T-helper 22 cell (primary cell): ENCODE measurements at regions not wholly inside any gene's neighbourhood (a gene's known extent, or its start where the extent isn't known, plus 50 kb on each side); places are given as distances from the start of the nearest gene placed in this dataset.

Experiments used
- DNase-seq: peaks from one replicate; pipeline ENCODE4 v3.0.0-alpha.2; 2020; ENCODE audit warnings: low read depth

DNA sequence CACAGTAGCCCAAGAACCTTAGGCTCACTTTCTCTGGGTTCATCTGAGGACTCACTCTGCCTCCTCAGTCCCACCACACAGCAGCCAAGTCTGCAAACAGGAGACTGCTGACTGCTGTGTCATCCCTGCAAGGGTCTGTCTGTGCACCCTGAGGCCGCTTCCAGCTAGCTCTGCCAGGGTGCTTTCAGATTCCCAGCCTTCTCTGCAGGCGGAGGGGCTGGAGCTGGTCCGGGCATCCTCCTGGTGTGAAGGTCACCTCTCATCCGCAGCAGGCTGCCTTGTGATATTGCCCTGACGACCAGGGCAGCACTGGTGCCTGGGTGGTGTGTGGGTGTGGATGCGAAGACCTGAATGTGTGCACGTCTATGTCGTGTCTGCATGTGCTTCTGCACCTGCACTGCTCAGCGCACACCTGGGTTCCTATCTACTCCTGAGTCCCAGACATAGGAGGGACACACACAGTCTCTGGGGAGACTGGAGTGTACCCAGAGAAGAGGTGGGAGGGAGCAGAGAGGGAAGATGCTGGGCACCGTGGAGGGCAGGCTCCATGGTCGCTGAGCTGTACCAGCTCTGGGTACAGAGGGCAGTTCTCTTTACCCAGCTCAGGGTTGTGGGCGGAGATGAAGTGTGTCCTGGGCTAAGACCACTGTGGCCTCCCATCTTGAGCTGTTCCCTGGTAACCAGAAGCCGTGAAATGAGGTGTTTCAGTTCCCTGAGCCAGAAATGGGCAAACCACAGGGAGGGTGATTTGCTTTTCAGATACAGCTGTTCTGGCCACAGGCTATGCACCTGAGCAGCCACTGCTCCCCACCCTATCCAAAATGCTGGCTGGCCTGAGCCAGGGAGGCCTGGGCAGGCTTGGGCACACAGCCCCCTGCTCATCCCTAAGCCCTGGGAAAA lies 160.9 kb upstream of the CSF3R start:
- no peak for DNase-seq

DNA sequence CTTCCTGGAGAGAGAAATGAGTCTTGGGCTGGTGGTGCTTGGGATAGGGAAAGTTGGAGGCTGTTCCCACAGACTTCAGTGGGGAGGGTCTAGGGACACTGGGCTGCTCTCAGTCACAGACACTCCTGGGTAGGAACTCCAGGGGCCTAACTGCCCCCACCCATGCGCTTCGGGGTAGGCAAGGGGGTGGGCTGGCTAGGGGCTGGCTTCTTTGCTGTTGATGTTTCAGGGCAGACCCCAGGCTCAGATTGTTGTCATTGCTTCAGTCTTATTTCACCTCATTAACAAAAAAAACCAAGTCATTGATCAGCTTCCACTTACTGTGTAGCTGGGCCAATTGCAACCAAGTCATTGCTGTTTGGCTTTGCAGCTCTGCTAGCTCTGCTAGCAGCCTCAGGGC lies 160.1 kb upstream of the CSF3R start:
- DNase-seq, result no peak

DNA sequence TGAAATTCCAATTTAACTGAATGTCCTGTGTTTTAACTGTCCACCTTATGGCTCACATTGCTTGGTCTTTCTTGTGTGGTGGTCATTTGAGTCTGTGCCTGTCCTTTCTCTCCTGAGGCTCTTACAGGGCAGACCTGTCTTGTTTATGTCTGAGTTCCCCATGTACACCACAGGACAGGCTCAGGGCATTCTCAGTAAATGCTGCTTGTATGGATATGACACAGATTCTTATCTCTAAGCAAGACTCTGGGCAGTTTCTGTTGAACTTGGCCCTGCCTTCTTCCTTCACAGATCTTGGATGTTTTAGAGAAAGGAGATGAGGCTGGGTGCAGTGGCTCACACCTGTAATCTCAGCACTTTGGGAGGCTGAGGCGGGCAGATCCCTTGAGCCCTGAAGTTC lies 159.1 kb upstream of the CSF3R start:
- DNase-seq, result no peak

DNA sequence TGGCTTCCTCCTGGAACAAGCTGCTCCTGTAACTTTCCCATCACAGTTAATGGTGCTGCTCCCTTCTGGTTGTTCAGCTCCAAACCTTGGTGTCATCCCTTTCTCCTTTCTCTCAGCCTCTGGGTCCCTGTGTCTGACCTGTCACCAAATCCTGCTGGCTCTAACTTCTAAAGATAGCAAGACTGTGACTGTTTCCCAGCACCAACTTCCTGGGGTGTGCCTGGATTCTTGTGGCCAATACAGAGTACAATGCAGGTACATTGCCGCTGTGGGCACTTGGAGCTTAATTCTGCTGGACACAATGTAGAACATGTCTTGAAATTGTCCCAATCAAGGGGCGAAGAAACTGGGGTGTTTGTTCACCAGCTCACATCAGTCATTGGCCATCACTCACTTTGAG lies 156.7 kb upstream of the CSF3R start:
- DNase-seq, result no peak

DNA sequence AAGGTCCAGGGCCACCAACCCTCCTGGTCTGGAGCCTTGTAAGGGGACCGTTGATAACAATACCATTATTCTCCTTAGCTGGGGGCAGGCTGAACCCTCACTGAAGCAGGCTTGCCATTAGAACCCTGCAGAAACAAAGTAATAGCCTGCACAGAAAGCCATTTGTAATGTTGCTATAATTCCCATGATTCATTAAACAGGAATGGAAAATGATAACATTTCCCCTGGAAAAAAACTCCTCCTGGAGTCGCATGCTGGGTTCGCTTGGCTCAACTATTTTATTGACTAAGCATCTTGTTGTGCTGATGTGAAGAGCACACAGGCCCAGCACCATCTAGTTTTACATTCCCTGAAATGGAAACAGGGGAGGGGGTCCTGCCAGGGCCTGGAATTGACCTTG lies 155.6 kb upstream of the CSF3R start:
- DNase-seq, result no peak

DNA sequence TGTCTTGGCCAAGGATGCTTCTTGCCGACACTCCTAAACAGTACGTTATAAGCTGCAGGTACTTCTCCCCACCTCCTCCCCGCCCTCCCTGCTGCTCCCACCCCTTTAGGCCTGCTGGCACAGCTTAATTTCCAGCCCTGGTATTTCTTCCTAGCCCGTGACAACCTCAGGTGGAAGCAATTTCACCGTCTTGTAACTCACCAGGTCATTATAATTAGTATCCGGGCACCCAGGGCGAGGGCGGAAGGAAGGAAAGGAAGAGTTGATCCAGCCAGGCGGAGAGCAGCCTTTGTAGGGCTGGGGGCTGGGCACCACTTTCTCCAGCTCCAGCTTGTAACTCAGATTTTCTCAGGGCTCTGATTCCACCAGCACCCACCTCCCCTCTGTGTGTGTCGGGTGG lies 153.5 kb upstream of the CSF3R start:
- no peak for DNase-seq

DNA sequence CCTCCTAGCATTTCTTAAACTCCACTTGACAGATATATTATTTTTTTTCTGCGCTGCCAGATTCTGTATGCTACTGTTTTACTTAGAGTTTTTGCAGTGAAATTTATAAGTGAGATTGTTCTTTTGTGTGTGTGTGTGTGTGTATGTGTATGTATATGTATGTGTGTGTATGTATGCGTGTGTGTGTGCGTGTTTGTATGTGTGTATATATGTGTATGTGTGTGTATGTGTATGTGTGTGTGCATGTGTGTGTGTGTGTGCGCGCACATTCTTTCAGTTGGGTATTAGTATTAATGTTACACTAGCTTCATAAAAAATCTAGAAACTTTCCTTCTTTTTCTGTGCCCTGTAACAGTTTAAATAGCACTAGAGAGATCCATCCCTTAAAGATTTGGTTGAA lies 152.6 kb upstream of the CSF3R start:
- DNase-seq, result no peak

DNA sequence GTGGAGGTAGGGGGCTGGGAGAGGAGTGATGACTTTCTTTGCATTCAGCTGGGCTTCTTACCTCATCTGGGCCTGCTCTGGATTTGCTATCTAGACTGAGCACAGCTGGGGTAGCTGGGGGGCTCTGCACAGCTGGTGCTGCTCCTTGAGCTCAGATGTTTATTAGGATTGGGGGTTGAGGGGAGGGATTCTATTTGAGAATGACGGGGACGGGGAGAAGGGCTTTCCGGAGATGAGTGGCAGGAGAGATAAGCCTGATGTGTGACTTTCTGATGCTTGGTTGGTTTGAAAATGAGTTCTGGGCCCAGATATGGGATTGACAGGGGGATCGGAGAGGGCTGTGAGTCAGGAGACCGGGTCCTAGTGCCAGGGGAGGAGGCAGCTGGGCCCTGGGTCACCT lies 146.1 kb upstream of the CSF3R start:
- no peak for DNase-seq

DNA sequence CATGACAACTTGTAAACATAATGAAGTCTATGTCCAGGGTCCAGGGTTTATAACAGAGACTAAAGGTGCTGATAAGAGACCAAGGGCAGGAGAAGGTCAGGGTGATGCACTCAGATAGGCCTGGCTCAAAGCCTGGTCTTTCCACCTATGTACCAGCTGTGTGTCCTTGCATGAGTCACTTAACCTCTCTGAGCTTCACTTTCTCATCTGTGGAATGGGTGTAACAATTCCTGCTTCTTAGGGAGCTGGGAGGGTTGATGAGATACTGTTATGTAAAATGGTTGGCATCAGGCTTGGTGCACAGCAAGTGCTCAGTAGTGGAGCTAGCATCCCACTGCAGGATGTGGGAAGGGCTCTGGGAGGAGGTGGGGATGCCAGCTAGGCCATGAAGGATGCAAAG lies 143.7 kb upstream of the CSF3R start:
- no peak for DNase-seq

DNA sequence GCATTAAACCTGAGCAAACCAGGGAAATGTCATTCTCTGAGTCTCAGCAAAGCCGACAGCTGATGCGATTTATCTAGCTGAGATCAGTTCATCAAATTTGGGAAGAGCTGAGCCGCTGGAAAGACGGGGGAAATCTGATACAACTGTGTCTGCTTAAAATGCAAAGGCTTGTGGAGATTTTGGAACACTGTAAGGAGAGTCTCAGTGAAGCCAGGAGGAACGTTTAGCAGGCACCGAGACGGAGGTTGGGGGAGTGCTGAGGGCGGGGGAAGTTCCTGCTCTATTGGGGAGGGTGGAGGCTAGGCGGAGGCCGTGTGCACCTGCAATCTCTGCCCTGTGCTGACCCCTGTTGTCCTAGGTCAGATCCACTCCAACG lies 143.2 kb upstream of the CSF3R start:
- DNase-seq, result no peak

DNA sequence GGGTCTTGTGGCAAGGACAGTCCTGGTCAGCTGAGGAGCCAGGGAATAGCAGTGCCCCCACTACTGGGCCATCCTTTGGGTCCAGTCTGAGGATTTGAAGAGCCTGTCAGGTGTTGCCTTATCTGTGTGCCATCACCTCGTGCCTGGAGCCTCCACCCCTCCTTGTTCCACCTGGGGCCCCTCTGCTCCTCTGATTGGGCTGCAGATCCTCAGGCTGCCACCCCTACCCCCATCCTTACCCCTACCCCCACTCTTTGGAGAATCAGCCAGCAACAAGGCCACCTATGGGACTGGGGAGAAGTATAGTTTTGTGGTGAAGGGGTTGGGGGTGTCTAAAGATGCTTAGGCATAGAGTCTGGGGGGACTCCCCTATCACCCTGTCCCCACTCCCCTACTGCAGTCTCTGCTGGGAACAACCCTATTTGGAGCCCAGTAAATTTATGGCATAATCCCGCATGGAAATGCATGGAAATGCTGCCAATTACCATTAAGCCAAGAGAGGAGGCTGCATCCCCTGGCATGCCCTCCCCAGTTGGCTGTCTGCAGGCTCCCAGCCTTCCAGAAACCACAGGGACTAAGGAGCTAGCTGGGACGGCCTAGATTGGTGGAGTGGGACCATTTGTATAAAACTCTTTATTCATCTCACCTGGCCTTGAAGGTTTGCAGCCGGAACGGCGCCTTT lies 142.7 kb upstream of the CSF3R start:
- no peak for DNase-seq

DNA sequence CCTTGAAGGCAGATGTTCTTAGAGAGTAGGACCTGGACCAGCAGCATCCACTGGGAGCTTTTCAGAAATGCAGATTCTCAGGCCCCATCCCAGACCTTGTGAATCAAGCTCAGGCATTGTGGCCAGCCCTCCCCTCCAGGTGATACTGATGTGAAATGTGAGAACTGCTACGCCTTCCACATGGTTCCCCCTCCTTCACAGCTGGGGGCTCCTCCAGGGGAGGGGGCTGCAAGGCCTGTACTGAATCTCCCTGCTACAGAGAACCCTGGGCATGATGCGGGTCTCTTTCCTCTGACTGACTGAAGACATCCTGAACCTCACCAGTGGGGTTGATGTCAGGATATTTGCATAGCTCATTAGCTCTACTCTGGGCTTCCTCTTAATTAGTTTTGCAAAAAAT lies 141.8 kb upstream of the CSF3R start:
- DNase-seq, result no peak

DNA sequence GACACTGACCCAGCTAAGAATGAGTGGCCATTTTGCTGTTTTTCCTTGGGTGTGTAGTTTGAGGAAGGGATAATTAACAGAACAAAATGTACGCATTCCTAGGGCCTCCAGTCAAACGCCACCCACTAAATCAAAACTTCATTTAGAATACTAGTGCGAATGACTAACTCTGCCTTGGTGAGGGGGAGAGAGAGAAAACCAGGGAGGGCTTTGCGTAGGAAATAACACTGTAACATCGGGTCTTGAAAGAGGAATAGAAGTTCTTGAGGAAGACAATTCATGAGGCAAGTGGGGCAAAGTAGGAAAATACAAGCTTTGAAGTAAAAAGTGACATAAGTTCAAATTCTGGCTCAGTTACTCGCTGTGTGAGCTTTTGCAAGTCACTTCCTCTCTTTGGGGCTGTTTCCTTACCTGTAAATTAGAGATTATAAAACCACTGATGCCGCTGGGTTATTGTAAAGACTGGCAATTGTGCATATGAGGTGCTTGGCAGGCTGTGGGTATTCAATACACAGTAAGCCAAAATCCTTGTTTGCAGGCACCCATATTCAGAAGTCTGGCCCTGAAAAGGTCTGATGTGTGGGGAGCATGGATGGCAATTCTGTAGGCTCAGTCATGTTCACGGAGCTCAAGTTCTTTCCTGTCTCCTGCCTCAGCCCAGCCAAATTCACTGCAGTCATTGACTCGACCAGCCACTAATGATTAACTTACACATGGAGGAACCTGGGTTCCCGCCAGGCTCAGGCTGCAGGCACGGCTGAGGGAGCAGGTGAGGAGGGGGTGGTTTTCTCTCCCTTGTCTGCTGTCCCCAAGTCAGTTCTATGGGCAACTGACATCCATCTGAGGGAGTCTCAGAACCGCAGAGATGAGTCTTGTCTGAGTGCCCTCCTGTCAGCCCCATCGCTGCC lies 140.3 kb upstream of the CSF3R start:
- DNase-seq, result no peak

DNA sequence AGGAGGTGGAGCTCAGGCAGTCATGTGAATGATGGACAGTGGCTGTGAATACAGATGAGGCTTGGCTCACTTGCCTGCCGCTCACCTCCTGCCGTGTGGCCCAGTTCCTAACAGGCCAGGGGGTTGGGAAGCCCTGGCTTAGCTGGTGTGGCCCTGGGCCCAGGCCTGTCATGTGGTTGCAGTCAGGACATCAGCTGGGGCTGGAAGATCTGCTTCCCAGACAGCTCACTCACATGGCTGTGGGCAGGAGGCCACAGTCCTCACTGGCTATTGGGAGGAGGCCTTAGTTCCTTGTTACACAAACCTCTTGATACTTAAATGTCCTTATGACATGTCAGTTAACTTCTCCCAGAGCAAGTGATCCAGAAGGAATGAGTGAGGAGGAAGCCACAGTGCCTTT lies 138.8 kb upstream of the CSF3R start:
- no peak for DNase-seq

DNA sequence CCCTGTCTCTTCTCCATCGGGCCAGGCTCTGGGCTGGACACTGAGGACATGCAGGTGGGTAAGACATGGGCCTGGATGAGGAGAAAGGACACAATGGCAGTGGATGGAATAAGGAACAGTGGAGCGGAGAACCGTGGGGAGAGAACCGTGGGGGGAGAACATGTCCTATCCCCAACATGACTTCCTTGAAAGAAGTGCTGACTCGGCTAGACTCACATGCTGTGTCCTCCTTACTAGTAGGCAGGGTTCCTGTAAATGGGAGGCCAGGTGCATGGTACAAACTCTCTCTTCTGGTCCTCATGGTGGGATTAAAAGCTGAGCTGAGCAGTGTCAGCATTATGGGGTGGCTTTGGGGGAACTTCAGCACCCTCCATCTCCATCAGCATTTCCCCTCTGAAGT lies 137.4 kb upstream of the CSF3R start:
- no peak for DNase-seq

DNA sequence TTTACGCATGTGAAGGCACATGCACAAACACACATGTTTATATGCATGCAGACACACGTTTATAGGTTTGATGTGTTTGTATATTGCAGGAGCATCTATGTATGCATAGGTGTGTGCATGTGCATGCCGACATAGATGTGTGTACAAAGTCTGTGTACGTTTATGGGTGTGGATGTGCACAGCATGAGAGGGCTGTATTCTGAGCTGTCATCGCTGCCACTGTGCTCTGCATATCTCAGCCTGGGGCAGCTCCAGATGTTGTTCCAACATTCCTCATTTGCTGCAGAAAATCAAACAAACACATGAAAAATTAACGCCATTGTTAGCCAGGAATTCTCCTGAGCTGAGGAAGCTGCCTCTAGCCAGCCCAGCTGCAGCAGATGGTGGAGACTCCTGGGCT lies 132.3 kb upstream of the CSF3R start:
- no peak for DNase-seq

DNA sequence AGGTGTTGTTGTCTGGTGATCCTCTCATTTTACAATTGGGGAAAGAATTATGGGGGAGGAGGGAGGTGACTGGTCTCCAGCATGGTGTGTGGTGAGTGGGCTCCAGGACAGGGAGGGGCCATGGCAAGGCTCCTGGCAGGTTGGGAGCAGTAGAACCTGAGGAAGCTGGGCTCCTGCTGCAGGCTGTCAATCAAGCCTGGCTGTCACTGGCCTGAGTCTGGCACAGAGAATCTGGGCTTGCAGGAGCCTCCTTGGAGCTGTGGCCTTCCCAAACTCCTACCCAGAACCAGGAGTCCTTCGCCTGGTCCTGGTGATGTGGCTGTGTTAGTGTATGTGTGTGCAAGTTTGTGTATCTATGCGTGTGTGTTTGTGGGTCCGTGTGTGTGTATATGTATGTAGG lies 131.9 kb upstream of the CSF3R start:
- no peak for DNase-seq

DNA sequence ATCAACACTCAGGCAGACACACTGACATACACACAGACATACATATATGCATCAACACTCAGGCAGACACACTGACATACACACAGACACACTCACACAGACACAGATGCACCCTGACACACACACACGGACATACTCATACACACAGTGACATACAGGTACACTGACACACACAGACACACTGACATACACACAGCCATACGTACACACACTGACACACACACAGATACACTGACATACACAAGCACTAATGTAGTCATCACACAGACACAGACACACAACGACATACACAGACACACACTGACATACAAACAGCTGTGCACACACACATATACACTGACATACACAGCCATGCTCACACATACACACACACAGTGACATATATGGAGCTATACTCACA lies 131.0 kb upstream of the CSF3R start:
- no peak for DNase-seq

DNA sequence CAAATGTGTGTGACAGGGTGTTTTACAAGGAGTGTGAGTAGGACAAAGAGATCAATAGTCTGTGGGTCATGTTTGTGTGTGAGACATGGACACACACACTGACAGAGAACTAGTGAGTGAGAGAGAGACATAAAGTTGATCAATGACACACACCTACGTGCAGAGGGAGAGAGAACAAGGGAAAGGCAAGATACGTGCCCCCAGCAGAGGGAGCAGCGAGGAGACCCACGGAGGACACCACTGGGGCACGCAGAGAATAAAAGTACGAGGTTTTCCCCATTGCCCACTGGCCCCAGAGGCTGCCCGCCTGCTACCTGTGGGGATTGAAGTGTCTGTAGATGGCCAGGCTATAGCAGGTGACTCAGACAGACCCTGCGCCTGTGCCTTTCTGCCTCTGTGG lies 130.2 kb upstream of the CSF3R start:
- DNase-seq, result no peak

DNA sequence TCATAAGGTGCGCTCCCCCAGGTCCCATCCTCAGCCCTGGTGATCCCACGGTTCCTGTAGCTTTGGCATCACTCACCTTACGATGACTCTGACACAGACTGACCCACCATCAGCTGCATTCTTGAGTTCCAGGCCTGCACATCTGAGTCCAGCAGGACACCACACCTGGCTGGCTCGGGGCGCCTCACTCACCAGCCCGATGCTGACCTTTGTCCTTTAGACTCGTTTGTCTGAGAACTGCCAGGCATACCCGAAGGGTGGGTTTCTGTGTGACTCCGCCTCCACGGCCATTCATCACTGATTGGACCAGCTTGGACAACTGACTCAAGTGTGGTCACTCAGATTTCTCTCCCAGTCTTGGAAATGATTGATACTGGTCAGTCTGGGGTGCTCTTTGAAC lies 129.4 kb upstream of the CSF3R start:
- DNase-seq, result no peak

DNA sequence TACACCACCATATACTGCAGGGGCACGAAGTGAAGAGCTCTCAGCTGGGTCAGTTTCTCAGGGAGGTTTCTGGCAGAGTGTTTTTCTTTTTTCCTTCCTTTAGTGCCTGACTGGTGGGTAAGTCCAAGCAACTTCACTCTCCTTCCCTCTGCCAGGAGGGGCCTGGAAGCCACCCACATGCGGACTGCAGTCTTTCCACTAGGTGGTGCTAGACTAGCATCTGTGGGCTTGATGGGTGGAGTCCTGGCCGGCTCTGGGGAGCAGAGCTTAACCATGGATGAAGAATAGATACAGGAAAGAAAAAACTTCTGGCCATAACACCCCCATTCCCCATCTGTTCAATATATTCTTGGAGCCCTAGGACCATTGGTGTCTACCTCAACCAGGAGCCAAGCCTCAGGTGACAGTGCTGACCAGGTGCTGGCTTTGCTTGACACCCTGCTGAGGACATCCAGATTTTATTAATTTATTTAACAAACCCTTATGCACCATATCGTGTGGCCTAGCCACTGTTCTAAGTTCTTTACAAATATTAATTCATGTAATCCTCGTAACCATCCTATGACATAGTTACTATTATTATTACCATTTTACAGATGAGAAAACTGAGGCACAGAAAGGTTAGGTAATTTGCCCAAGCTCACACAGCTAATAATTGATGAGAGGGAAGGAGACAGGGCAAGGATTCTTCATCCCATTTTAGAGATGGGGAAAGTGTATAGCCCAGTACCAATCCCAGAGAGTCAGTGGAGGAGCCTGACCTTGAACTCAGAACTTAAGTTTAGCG lies 126.7 kb upstream of the CSF3R start:
- DNase-seq, result no peak

DNA sequence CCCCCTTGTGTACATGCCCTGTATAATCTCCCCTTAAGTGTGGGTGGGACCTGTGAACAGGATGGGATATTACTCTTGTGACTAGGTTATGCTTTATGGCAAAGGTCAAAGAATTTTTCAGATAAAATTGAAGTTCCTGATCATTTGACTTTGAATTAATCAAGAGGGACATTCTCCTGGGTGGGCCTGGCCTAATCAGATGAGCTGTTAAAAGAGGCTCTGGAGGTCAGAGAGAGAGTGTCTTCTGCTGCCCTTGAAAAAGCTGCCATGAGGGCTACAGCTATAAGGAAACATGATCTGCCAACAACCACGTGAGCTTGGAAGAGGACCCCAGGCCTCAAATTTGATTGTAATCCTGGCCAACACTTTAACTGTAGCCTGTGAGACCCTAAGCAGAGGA lies 125.6 kb upstream of the CSF3R start:
- DNase-seq, result no peak
